HCT116 (cell line): ENCODE measurements at regions not wholly inside any gene's neighbourhood (a gene's known extent, or its start where the extent isn't known, plus 50 kb on each side); places are given as distances from the start of the nearest gene placed in this dataset.

Source experiments
- ATAC-seq: fragments of 200-7000 bp; cut with Tn5 transposase; 2 replicates; pipeline ENCODE4 v1.9.1; 2020; ENCODE audit warnings: mild to moderate bottlenecking, moderate library complexity
- BruUV-seq: library from RNA; stranded (reverse); fragments of 400-500 nt; replicated peaks from 2 replicates; lab custom pipeline; 2021; lab: Mats Ljungman, UMichigan
- CTCF ChIA-PET: fragments of 300-600 bp; sonication (Branson Sonifier 250); formaldehyde crosslinking; loops from one replicate; lab custom pipeline; 2021; ENCODE audit warnings: antibody characterized with exemption; lab: Charles Lee
- POLR2A ChIA-PET: fragments of 300-600, 350-600 bp; sonication (Branson Sonifier 250); formaldehyde crosslinking; loops from one replicate; lab custom pipeline; 2021; ENCODE audit warnings: antibody characterized with exemption; lab: Charles Lee
- RAD21 ChIA-PET, 2 experiments: fragments of 300-600 bp; sonication (Branson Sonifier 250); formaldehyde crosslinking; loops; one replicate each; lab custom pipeline; 2023; ENCODE audit warnings: low total read pairs in 2 of 2; ENCODE audit not compliant: uncharacterized antibody in 2 of 2, unreplicated experiment in 2 of 2, low non-redundant PET in 1 of 2; lab: Charles Lee
- DNase-seq: peaks from one replicate; pipeline ENCODE4 v3.0.0-alpha.2; 2010; ENCODE audit warnings: low read depth, low spot score
- H2AFZ ChIP-seq: fragments of 200-600 bp; shearing (Covaris generic), sonication (generic); 2 replicates; pipeline ENCODE4 v1.6.1; 2017; ENCODE audit warnings: low read depth, mixed run types, mixed read lengths, antibody characterized with exemption, low read length; ENCODE audit not compliant: poor library complexity, severe bottlenecking
- H3K27ac ChIP-seq: 2 replicates; pipeline ENCODE4 v1.5.1; 2012; ENCODE audit warnings: low read depth, low read length
- H3K27me3 ChIP-seq: fragments of 200-600 bp; sonication (generic); 2 replicates; pipeline ENCODE4 v1.6.1; 2016; ENCODE audit warnings: mixed run types, low read length, mixed read lengths; ENCODE audit not compliant: insufficient read depth
- H3K36me3 ChIP-seq, 2 experiments: fragments of 200-500 bp in 1 of 2; fragments of 200-600 bp in 1 of 2; sonication (Bioruptor generic) in 1 of 2; sonication (generic) in 1 of 2; 2 replicates each; pipeline versions ENCODE4 v1.5.1 to v1.6.1; 2014 to 2016; ENCODE audit warnings: low read length in 2 of 2, inconsistent platforms in 1 of 2, mixed read lengths in 1 of 2, mixed run types in 1 of 2; ENCODE audit not compliant: insufficient read depth in 2 of 2, control insufficient read depth in 1 of 2
- H3K4me1 ChIP-seq, 2 experiments: fragments of 200-600 bp in 1 of 2; sonication (generic) in 1 of 2; 2 replicates each; pipeline versions ENCODE4 v1.5.1 to v1.6.1; 2012 to 2017; ENCODE audit warnings: low read length in 2 of 2, inconsistent platforms in 1 of 2, mild to moderate bottlenecking in 1 of 2, mixed read lengths in 1 of 2, mixed run types in 1 of 2, moderate library complexity in 1 of 2; ENCODE audit not compliant: insufficient read depth in 2 of 2, control insufficient read depth in 1 of 2
- H3K4me2 ChIP-seq: fragments of 200-600 bp; sonication (generic); 2 replicates; pipeline ENCODE4 v1.6.1; 2017; ENCODE audit warnings: mixed run types, low read length, mixed read lengths
- H3K4me3 ChIP-seq, 2 experiments: fragments of 200-600 bp in 1 of 2; sonication (generic) in 1 of 2; replicated peaks in 1 of 2; 2 replicates each; pipeline ENCODE4 v1.5.1; 2011 to 2016; ENCODE audit warnings: low read length in 2 of 2, control low read depth in 1 of 2, low read depth in 1 of 2, mild to moderate bottlenecking in 1 of 2, mixed read lengths in 1 of 2, mixed run types in 1 of 2
- H3K79me2 ChIP-seq: fragments of 200-600 bp; sonication (generic); 2 replicates; pipeline ENCODE4 v1.6.1; 2017; ENCODE audit warnings: mild to moderate bottlenecking, mixed run types, low read length, moderate library complexity, mixed read lengths; ENCODE audit not compliant: insufficient read depth
- H3K9ac ChIP-seq: fragments of 200-600 bp; sonication (generic); 2 replicates; pipeline ENCODE4 v1.6.1; 2016; ENCODE audit warnings: low read length, mixed read lengths
- H3K9me2 ChIP-seq: fragments of 200-600 bp; sonication (generic), shearing (Covaris generic); 2 replicates; pipeline ENCODE4 v1.6.1; 2017; ENCODE audit warnings: mixed run types, mild to moderate bottlenecking, moderate library complexity; ENCODE audit not compliant: insufficient read depth
- H3K9me3 ChIP-seq, 2 experiments: fragments of 200-500 bp in 1 of 2; fragments of 200-600 bp in 1 of 2; sonication (Bioruptor generic) in 1 of 2; sonication (generic) in 1 of 2; 2 replicates each; pipeline ENCODE4 v1.6.1; 2014 to 2017; ENCODE audit warnings: low read length in 2 of 2, mixed read lengths in 2 of 2, inconsistent platforms in 1 of 2, low read depth in 1 of 2, mild to moderate bottlenecking in 1 of 2, mixed run types in 1 of 2, moderate library complexity in 1 of 2; ENCODE audit not compliant: control insufficient read depth in 1 of 2, insufficient read depth in 1 of 2
- H4K20me1 ChIP-seq: fragments of 200-600 bp; sonication (generic), shearing (Covaris generic); 2 replicates; pipeline ENCODE4 v1.6.1; 2017; ENCODE audit warnings: mixed run types, mild to moderate bottlenecking, moderate library complexity; ENCODE audit not compliant: insufficient read depth
- ATF3 ChIP-seq: IDR thresholded peaks from 2 replicates; pipeline ENCODE4 v1.6.1; 2012
- CBX3 ChIP-seq: IDR thresholded peaks from 2 replicates; pipeline ENCODE4 v1.6.1; 2012; ENCODE audit warnings: low read depth
- CEBPB ChIP-seq: IDR thresholded peaks from 2 replicates; pipeline ENCODE4 v1.6.1; 2012; ENCODE audit warnings: low read depth
- CTCF ChIP-seq, 3 experiments: fragments of 200-600 bp in 1 of 3; sonication (generic) in 1 of 3; IDR thresholded peaks in 2 of 3; conservative IDR thresholded peaks in 1 of 3; 2 replicates each; pipeline ENCODE4 v1.5.1; 2012 to 2017; ENCODE audit warnings: low read depth in 2 of 3, low read length in 2 of 3, antibody characterized with exemption in 1 of 3, borderline replicate concordance in 1 of 3, control low read depth in 1 of 3, mild to moderate bottlenecking in 1 of 3, mixed read lengths in 1 of 3, mixed run types in 1 of 3, moderate library complexity in 1 of 3; ENCODE audit not compliant: insufficient read depth in 1 of 3
- EGR1 ChIP-seq: IDR thresholded peaks from 2 replicates; pipeline ENCODE4 v1.6.1; 2012; ENCODE audit warnings: low read depth
- POLR2A ChIP-seq: IDR thresholded peaks from 2 replicates; pipeline ENCODE4 v1.7.0; 2011; ENCODE audit warnings: borderline replicate concordance; ENCODE audit not compliant: insufficient read depth, insufficient read length; ENCODE audit errors: extremely low read depth
- RAD21 ChIP-seq: IDR thresholded peaks from 2 replicates; pipeline ENCODE4 v1.6.1; 2012; ENCODE audit warnings: low read depth, mild to moderate bottlenecking
- SIN3A ChIP-seq: IDR thresholded peaks from 2 replicates; pipeline ENCODE4 v1.6.1; 2012; ENCODE audit warnings: low read depth
- SP1 ChIP-seq: IDR thresholded peaks from 2 replicates; pipeline ENCODE4 v1.6.1; 2012; ENCODE audit warnings: low read depth
- SRF ChIP-seq: IDR thresholded peaks from 2 replicates; pipeline ENCODE4 v1.6.1; 2012; ENCODE audit warnings: low read depth
- ZFX ChIP-seq: fragments of 450-650 bp; IDR thresholded peaks from 2 replicates; pipeline ENCODE4 v1.6.1; 2017
- intact Hi-C: fragments of 100-400 bp; cut with micrococcal nuclease; formaldehyde crosslinking; loops from 2 replicates; pipeline ENCODE4 v1.10.0; 2022
- TF ChIP-seq, protein P1 (sequence below): IDR thresholded peaks from 2 replicates; pipeline ENCODE4 v1.6.1; 2012

DNA sequence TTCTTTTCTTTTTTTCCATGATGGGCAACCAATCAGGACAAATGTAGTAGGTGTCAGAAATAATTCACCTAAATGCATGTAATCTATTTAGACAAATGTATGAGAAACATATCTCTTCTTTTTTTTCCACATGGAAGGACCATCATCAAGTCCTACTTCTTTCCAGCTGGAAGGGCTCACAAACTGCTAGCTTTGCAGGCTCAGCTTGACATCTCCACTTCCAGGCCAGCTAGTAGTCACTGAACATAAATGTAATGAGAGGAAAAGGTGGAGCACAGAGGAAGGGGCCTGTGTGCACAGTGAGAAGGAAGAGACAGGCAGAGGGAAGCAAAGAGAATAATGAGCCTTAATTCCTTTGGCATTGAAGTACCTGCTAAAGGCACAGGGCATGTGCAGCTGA, 504.9 kb downstream of the MCTP2 start (continued):
- TF ChIP-seq CTCF (IDR thresholded peaks at IDR 0.05 in 2 of 3, conservative IDR thresholded peaks at IDR 0.05 in 1 of 3; ENCODE audit: borderline replicate concordance in 1 of 3, insufficient read depth in 1 of 3, low read depth in 2 of 3, low read length in 2 of 3) (no peak), CBX3 (no peak), CEBPB (no peak), SIN3A (no peak), POLR2A (no peak), RAD21 (no peak), ATF3 (no peak), SRF (no peak), ZFX (no peak)
- TF ChIP-seq, protein P1, sequence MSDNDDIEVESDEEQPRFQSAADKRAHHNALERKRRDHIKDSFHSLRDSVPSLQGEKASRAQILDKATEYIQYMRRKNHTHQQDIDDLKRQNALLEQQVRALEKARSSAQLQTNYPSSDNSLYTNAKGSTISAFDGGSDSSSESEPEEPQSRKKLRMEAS: no peak

DNA sequence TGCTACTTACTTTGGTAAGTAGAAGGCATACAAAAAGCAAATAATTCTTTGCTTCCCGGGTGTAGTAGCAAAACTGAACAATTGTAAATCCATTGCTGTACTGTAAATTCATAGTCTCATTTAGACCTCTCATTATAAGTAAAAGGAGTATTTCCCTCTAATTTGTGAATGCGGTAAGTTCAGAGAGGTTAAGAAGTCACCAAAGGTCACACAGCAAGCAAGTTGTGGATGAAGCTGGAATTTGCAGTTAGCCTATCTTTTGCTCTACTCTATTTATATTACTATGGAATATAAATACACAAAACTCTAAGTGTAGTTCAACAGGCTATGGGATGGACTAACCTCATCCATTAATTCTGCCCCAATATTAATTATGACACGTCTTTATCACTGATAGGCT, 508.3 kb downstream of the MCTP2 start:
- ChIA-PET CTCF (no interaction called here), POLR2A (no interaction called here), RAD21 (no interaction called here)
- no peaks in the 10 kb centered on the region for H3K79me2 ChIP-seq
- BruUV-seq: no TSS peak
- no peaks in the 10 kb centered on the region for H3K27me3 ChIP-seq
- no peak overlapping the region for H3K4me2 ChIP-seq
- intact Hi-C loops: no loop called here
- ATAC-seq (no peak), DNase-seq (no peak)
- H3K4me3 ChIP-seq: no peak overlapping the region
- no peaks in the 10 kb centered on the region for H3K4me1 ChIP-seq
- H3K9me3 ChIP-seq: no peaks in the 10 kb centered on the region
- H2AFZ ChIP-seq: no peak overlapping the region
- no peaks in the 10 kb centered on the region for H3K9me2 ChIP-seq
- H4K20me1 ChIP-seq: no peaks in the 10 kb centered on the region
- no peaks in the 10 kb centered on the region for H3K36me3 ChIP-seq
- H3K27ac ChIP-seq: no peak overlapping the region
- no peak overlapping the region for H3K9ac ChIP-seq
- TF ChIP-seq CBX3: no peak
- TF ChIP-seq EGR1: no peak
- no peak for TF ChIP-seq CTCF (IDR thresholded peaks at IDR 0.05 in 2 of 3, conservative IDR thresholded peaks at IDR 0.05 in 1 of 3; ENCODE audit: borderline replicate concordance in 1 of 3, insufficient read depth in 1 of 3, low read depth in 2 of 3, low read length in 2 of 3)
- no peak for TF ChIP-seq SP1
- no peak for TF ChIP-seq ATF3
